Testis (tissue), 2 donors: ENCODE measurements at regions not wholly inside any gene's neighbourhood (a gene's known extent, or its start where the extent isn't known, plus 50 kb on each side); places are given as distances from the start of the nearest gene placed in this dataset.

Experiments
- DNase-seq: peaks from one replicate; pipeline ENCODE4 v3.0.0-alpha.2; 2019
- H3K27ac ChIP-seq, 2 donors: fragments of 200-600 bp; sonication (generic); one replicate each; pipeline ENCODE4 v1.5.1; 2019
- H3K27me3 ChIP-seq: fragments of 200-600 bp; sonication (generic); one replicate; pipeline ENCODE4 v1.5.1; 2019
- H3K36me3 ChIP-seq: fragments of 200-600 bp; sonication (generic); one replicate; pipeline ENCODE4 v1.5.1; 2017; ENCODE audit warnings: low read depth; ENCODE audit errors: missing control alignments
- H3K4me1 ChIP-seq: fragments of 200-600 bp; sonication (generic); one replicate; pipeline ENCODE4 v1.5.1; 2019
- H3K4me3 ChIP-seq, 2 donors: fragments of 200-600 bp; sonication (generic); one replicate each; pipeline ENCODE4 v1.5.1; 2017 to 2019
- H3K9me3 ChIP-seq: fragments of 200-600 bp; sonication (generic); one replicate; pipeline ENCODE4 v1.5.1; 2017
- POLR2A ChIP-seq: fragments of 450-650 bp; IDR thresholded peaks from one replicate; pipeline ENCODE4 v1.6.1; 2017; ENCODE audit warnings: antibody characterized with exemption, mild to moderate bottlenecking, moderate library complexity
- WGBS, 2 donors: methylation state at CpG; one replicate each; pipeline ENCODE4 v1.1.5; 2018; 5-methylcytosine and 5-hydroxymethylcytosine counted together
- intact Hi-C: fragments of 100-400 bp; cut with DNase I; formaldehyde crosslinking; loops from one replicate; pipeline ENCODE4 v1.15.1; 2023; ENCODE audit warnings: low total_unique reads
- TF ChIP-seq, protein P1 (sequence below), 3 experiments: fragments of 450-650 bp in 2 of 3; fragments of 200-600 bp in 1 of 3; sonication (generic) in 1 of 3; IDR thresholded peaks; one replicate each; pipeline ENCODE4 v1.5.1; 2016 to 2019; ENCODE audit warnings: antibody characterized with exemption in 3 of 3, mild to moderate bottlenecking in 2 of 3, moderate library complexity in 1 of 3

DNA sequence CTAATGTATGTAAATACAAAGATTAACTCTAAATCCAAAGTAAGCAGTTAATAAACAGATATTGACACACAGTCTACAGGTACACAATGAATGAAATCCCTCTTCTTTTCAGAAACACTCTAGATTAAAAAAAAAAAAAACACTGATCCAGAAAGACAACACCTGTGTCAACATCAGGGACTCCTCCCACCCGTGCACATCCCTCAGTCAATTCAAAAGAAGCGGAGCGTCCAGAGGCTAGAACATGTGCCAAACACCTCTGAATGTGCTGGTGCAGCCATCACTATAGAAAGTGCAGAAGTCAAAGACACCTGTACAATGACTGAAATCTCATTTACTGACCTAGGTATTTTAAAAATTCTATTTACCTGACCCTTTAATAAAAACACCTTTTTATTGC, 622.6 kb upstream of the ID2 start:
- no peaks in the 10 kb centered on the region for H3K36me3 ChIP-seq

DNA sequence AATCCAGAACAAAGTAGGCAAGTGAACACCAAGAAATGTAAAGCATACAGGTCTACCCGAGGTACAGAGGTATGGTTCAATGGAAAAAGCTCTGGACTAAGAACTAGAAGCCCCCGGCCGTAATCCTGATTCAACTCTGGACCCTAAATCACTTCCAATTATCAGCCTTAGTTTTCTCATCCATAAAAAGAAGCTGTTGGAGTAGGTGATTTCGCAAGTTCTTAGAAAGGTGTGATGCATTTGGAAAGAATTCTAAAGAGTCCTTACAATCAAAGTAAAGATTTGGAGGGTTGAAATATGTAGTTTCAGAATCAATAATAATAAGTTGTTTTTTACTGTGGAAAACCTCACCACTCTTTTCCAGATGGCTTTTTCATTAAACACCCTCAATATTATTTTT, 622.1 kb upstream of the ID2 start:
- no peak for TF ChIP-seq POLR2A
- TF ChIP-seq, protein P1, sequence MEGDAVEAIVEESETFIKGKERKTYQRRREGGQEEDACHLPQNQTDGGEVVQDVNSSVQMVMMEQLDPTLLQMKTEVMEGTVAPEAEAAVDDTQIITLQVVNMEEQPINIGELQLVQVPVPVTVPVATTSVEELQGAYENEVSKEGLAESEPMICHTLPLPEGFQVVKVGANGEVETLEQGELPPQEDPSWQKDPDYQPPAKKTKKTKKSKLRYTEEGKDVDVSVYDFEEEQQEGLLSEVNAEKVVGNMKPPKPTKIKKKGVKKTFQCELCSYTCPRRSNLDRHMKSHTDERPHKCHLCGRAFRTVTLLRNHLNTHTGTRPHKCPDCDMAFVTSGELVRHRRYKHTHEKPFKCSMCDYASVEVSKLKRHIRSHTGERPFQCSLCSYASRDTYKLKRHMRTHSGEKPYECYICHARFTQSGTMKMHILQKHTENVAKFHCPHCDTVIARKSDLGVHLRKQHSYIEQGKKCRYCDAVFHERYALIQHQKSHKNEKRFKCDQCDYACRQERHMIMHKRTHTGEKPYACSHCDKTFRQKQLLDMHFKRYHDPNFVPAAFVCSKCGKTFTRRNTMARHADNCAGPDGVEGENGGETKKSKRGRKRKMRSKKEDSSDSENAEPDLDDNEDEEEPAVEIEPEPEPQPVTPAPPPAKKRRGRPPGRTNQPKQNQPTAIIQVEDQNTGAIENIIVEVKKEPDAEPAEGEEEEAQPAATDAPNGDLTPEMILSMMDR (IDR thresholded peaks at IDR 0.05) = no peak
- Histone ChIP-seq H3K27me3 (no peaks in the 10 kb centered on the region), H3K36me3 (no peaks in the 10 kb centered on the region), H3K4me3 (no peak overlapping the region), H3K4me1 (no peaks in the 10 kb centered on the region), H3K27ac (no peak overlapping the region), H3K9me3 (no peaks in the 10 kb centered on the region)
- DNase-seq = no peak
- intact Hi-C loops = no loop called here
- WGBS, 2 donors = 59 to 65% methylated on average over 4 of the region's 4 CpGs

More for the DNA sequence above, 622.6 kb upstream of the ID2 start:
- intact Hi-C loops = no loop called here
- no peak overlapping the region for H3K4me3 ChIP-seq
- no peaks in the 10 kb centered on the region for H3K27me3 ChIP-seq
- no peaks in the 10 kb centered on the region for H3K4me1 ChIP-seq
- no peaks in the 10 kb centered on the region for H3K9me3 ChIP-seq
- TF ChIP-seq, protein P1 (IDR thresholded peaks at IDR 0.05) = no peak
- TF ChIP-seq POLR2A = no peak
- DNase-seq = no peak
- H3K27ac ChIP-seq = no peak overlapping the region
- 85 to 89% methylated on average over 3 of the region's 3 CpGs for WGBS, 2 donors

DNA sequence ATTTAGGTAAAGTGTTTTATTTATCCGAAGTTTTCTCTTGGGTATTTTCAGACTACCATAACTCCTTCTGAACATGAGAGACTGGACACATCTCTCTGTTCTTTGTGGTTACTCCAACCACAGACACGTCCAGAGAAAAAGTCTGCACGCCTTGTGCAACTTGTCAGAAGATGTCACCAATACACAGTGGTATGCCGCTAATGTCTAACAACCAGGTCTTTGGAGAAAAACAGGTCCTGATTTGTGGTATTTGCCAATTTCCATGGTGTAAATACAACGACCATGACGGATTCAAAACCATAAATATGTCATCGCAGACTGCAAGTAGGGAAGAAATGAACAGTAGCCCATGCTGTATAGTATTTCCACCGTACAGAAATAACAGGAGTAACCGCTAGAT, 620.6 kb upstream of the ID2 start:
- Histone ChIP-seq H3K9me3 (no peaks in the 10 kb centered on the region), H3K36me3 (no peaks in the 10 kb centered on the region), H3K27ac (no peak overlapping the region), H3K4me1 (no peaks in the 10 kb centered on the region), H3K27me3 (no peaks in the 10 kb centered on the region), H3K4me3 (no peak overlapping the region)
- intact Hi-C loops = no loop called here
- 84 to 85% methylated on average over 9 of the region's 9 CpGs for WGBS, 2 donors
- TF ChIP-seq POLR2A = no peak
- TF ChIP-seq, protein P1 (IDR thresholded peaks at IDR 0.05) = no peak
- DNase-seq = no peak

DNA sequence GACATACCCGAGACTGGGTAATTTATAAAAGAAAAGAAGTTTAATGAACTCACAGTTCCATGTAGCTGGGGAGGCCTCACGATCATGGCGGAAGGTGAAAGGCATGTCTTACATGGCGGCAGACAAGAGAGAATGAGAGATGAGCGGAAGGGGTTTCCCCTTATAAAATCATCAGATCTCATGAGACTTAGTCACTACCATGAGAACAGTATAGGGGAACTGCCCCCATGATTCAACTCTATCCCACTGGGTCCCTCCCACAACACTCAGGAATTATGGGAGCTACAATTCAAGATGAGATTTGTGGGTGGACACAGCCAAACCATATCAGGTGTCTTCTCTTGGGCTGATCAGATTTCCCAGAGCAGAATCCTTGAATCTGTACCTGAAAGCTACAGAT, 617.3 kb upstream of the ID2 start:
- Histone ChIP-seq H3K36me3 (no peaks in the 10 kb centered on the region), H3K27ac (no peak overlapping the region), H3K4me1 (no peaks in the 10 kb centered on the region), H3K9me3 (no peaks in the 10 kb centered on the region), H3K27me3 (no peaks in the 10 kb centered on the region), H3K4me3 (no peak overlapping the region)
- 96 to 98% methylated on average over 5 of the region's 5 CpGs for WGBS, 2 donors
- intact Hi-C loops = no loop called here
- DNase-seq = no peak
- no peak for TF ChIP-seq POLR2A
- TF ChIP-seq, protein P1 (IDR thresholded peaks at IDR 0.05) = no peak

DNA sequence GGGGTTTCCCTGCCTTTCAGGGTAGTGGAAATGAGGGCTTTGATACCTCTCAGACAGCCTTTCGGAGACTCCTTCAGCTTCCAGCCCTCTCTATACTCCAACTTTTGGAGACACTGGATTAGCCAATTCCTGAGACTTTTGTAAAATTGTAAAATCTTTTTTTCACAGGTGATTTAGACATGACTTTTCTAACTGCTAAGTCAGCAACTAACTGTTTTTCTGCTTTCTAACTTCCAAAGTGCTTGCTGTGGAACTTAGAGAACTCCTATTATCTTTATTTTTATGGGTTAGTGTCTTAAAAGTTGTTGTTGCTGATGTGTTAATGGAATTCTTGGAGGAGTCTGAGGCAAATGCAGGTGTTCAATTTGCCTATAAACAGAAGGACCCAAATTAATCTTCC, 616.7 kb upstream of the ID2 start:
- 93% methylated on average over 1 of the region's 1 CpG for WGBS, 2 donors
- Histone ChIP-seq H3K27me3 (no peaks in the 10 kb centered on the region), H3K9me3 (no peaks in the 10 kb centered on the region), H3K36me3 (no peaks in the 10 kb centered on the region), H3K4me3 (no peak overlapping the region), H3K27ac (no peak overlapping the region), H3K4me1 (no peaks in the 10 kb centered on the region)
- intact Hi-C loops = no loop called here
- DNase-seq = no peak
- no peak for TF ChIP-seq POLR2A
- TF ChIP-seq, protein P1 (IDR thresholded peaks at IDR 0.05) = no peak
